GM23248 (cell line): ENCODE measurements at regions not wholly inside any gene's neighbourhood (a gene's known extent, or its start where the extent isn't known, plus 50 kb on each side); places are given as distances from the start of the nearest gene placed in this dataset.

Source experiments
- EZH2 ChIP-seq: fragments of 200-600 bp; sonication (generic); IDR thresholded peaks from 2 replicates; pipeline ENCODE4 v1.6.1; 2018; ENCODE audit warnings: antibody characterized with exemption, mild to moderate bottlenecking; ENCODE audit not compliant: insufficient read depth, poor library complexity, severe bottlenecking
- EZH2phosphoT487 ChIP-seq: fragments of 200-600 bp; sonication (generic); IDR thresholded peaks from 2 replicates; pipeline ENCODE4 v1.6.1; 2018; ENCODE audit warnings: antibody characterized with exemption, moderate library complexity, mild to moderate bottlenecking, low read depth; ENCODE audit not compliant: insufficient read depth

DNA sequence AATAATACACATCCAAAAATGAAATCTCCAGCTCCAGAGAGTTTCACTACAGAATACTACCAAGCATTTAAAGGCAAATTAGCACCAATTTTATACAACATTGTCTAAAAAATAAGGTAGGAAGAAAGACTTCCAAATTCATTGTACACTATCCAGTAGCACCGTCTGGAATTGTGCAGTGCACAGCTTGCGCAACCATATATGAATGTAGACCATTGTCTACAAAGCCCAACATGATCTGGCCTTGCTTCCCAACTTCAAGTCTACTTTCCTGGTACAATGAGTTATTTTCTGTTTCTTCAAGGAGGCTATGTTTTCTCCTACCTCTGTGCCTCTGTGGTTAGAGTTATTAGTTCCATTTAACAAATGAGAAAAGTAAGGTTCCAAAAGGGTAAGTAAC, 115.4 kb upstream of the FOXK1 start:
- TF ChIP-seq EZH2phosphoT487 (no peak), EZH2 (no peak)
